ENCODE measurements at regions not wholly inside any gene's neighbourhood (a gene's known extent, or its start where the extent isn't known, plus 50 kb on each side); places are given as distances from the start of the nearest gene placed in this dataset.

DNA sequence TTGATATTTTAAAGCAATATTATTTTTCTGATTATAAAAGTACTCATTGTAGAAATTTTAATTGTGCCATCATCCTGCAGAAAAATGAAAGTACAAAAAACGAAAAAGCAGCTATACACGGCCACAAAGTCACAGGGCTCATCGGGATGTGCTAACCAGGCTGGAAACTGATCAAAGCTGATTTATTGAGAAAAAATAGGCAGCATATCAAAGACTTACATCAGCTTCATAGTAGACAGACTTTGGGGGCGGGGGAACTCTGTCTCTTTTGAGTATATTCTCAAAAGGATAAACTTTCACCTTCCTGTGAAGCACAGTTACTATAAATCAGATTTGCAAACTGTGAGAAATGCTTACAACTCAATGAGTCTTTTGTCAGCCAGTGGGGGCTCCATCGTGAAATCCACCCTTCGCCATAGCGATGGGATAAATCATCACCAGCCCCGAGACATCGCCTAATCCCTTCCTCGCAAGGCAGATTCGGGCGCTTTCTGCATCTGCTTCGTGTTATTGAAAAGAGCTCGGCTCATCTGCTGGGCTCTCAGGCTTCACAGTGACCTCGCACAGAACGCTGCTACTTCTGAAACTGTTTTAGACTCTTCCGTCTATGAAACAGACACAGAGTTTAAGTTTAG is 69.2 kb upstream of the ERG start:
- in situ Hi-C loops (cut with MboI) (no loop called here), intact Hi-C loops (cut with micrococcal nuclease) (no loop called here)
- Histone ChIP-seq H2AFZ (ENCODE audit: low read depth, low read length) (no peak overlapping the region), H4K20me1 (replicated peaks; ENCODE audit: control insufficient read depth, insufficient read depth, low read length) (no peaks in the 10 kb centered on the region; the same call in 1 of the 2 replicates), H3K9me3 (replicated peaks; ENCODE audit: control insufficient read depth, insufficient read depth, low read depth, low read length) (no peaks in the 10 kb centered on the region), H3K27me3 (ENCODE audit: control insufficient read depth in 2 of 2, insufficient read depth in 2 of 2, low read length in 2 of 2) (peaks cover 3 to 16% of the 10 kb centered on the region in 2 experiments; a peak in 4 of 5 replicates), H3K4me3 (no peak overlapping the region), H3K4me2 (ENCODE audit: insufficient read depth, low read length) (no peak overlapping the region), H3K4me1 (replicated peaks in 1 of 2; ENCODE audit: control insufficient read depth in 2 of 2, insufficient read depth in 2 of 2, low read length in 2 of 2) (no peaks in the 10 kb centered on the region), H3K9me1 (ENCODE audit: control insufficient read depth, insufficient read depth, low read length) (no peaks in the 10 kb centered on the region), H3K36me3 (ENCODE audit: control insufficient read depth, insufficient read depth, low read length) (no peaks in the 10 kb centered on the region), H3K9ac (ENCODE audit: insufficient read depth in 1 of 2, low read depth in 2 of 2, low read length in 2 of 2) (no peak overlapping the region), H3K79me2 (ENCODE audit: control insufficient read depth, insufficient read depth, low read length) (no peaks in the 10 kb centered on the region), H3K27ac (ENCODE audit: extremely low read depth, low read depth, low read length) (no peak overlapping the region)
- ATAC-seq (no peak), FAIRE-seq (no peak), DNase-seq (ENCODE audit: extremely low read depth in 1 of 4, low spot score in 3 of 4) (no peak)
- no TSS peak for BruUV-seq (replicated peaks)
- ChIA-PET POLR2A (no interaction called here), CTCF (ENCODE audit: low intra/inter-chr PET ratio) (no interaction called here)
- TF ChIP-seq ZNF644 (tag; IDR thresholded peaks at IDR 0.05; ENCODE audit: low read depth) (no peak), ATF1 (CRISPR knock-in tag; IDR thresholded peaks at IDR 0.05) (no peak), ATF1 (tag; IDR thresholded peaks at IDR 0.05) (no peak), PATZ1 (CRISPR knock-in tag; IDR thresholded peaks at IDR 0.05; ENCODE audit: borderline replicate concordance) (no peak), NBN (IDR thresholded peaks at IDR 0.05; ENCODE audit: low read depth) (no peak), DNMT1 (IDR thresholded peaks at IDR 0.05) (no peak), FOXP1 (CRISPR knock-in tag; IDR thresholded peaks at IDR 0.05) (no peak), GABPB1 (CRISPR knock-in tag; IDR thresholded peaks at IDR 0.05) (no peak), KLF1 (tag; IDR thresholded peaks at IDR 0.05) (no peak)
- TF ChIP-seq, protein P1, sequence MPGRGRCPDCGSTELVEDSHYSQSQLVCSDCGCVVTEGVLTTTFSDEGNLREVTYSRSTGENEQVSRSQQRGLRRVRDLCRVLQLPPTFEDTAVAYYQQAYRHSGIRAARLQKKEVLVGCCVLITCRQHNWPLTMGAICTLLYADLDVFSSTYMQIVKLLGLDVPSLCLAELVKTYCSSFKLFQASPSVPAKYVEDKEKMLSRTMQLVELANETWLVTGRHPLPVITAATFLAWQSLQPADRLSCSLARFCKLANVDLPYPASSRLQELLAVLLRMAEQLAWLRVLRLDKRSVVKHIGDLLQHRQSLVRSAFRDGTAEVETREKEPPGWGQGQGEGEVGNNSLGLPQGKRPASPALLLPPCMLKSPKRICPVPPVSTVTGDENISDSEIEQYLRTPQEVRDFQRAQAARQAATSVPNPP (IDR thresholded peaks at IDR 0.05; ENCODE audit: borderline replicate concordance, insufficient read depth, insufficient read length): no peak
- TF ChIP-seq, protein P2, sequence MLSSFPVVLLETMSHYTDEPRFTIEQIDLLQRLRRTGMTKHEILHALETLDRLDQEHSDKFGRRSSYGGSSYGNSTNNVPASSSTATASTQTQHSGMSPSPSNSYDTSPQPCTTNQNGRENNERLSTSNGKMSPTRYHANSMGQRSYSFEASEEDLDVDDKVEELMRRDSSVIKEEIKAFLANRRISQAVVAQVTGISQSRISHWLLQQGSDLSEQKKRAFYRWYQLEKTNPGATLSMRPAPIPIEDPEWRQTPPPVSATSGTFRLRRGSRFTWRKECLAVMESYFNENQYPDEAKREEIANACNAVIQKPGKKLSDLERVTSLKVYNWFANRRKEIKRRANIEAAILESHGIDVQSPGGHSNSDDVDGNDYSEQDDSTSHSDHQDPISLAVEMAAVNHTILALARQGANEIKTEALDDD (IDR thresholded peaks at IDR 0.05): no peak
- 2% methylated on average over 17 of the region's 17 CpGs for WGBS (ENCODE audit: insufficient coverage, low coverage, missing lambda C conversion rate)
